Keratinocyte (primary cell): ENCODE measurements at regions not wholly inside any gene's neighbourhood (a gene's known extent, or its start where the extent isn't known, plus 50 kb on each side); places are given as distances from the start of the nearest gene placed in this dataset.

Source experiments
- DNase-seq: peaks from one replicate; pipeline ENCODE4 v3.0.0-alpha.2; 2011; ENCODE audit warnings: low read depth, missing footprints, low spot score
- FAIRE-seq: peaks from 2 replicates; lab custom pipeline; 2011; peaks lifted over from hg19 to GRCh38; lab: Jason Lieb, UNC
- H2AFZ ChIP-seq: 2 replicates; pipeline ENCODE4 v1.6.0; 2012; ENCODE audit warnings: low read length, control low read depth, inconsistent platforms; ENCODE audit not compliant: control insufficient read depth
- H3K27ac ChIP-seq: 2 replicates; pipeline ENCODE4 v1.5.1; 2011; ENCODE audit warnings: low read length; ENCODE audit not compliant: control insufficient read depth, insufficient read depth
- H3K27me3 ChIP-seq: 3 replicates; pipeline ENCODE4 v1.6.0; 2011; ENCODE audit warnings: low read length; ENCODE audit not compliant: control insufficient read depth, insufficient read depth; ENCODE audit errors: extremely low read depth
- H3K36me3 ChIP-seq, 2 experiments: 2 replicates in 1 of 2; 3 replicates in 1 of 2; pipeline ENCODE4 v1.5.1; 2011; ENCODE audit warnings: low read length in 2 of 2, mild to moderate bottlenecking in 1 of 2; ENCODE audit not compliant: control insufficient read depth in 2 of 2, insufficient read depth in 2 of 2; ENCODE audit errors: extremely low read depth in 1 of 2
- H3K4me1 ChIP-seq: 3 replicates; pipeline ENCODE4 v1.5.1; 2011; ENCODE audit warnings: low read length; ENCODE audit not compliant: control insufficient read depth, insufficient read depth; ENCODE audit errors: extremely low read depth
- H3K4me2 ChIP-seq: 3 replicates; pipeline ENCODE4 v1.6.0; 2011; ENCODE audit warnings: low read depth, low read length; ENCODE audit not compliant: control insufficient read depth, insufficient read depth; ENCODE audit errors: extremely low read depth
- H3K4me3 ChIP-seq, 3 experiments: fragments of 200-600 bp in 1 of 3; sonication (generic) in 1 of 3; 2 replicates in 2 of 3; 3 replicates in 1 of 3; pipeline ENCODE4 v1.5.1; 2011 to 2016; ENCODE audit warnings: low read length in 3 of 3, mild to moderate bottlenecking in 3 of 3, control low read depth in 2 of 3, inconsistent platforms in 1 of 3, low read depth in 1 of 3, mixed read lengths in 1 of 3, mixed run types in 1 of 3, moderate library complexity in 1 of 3; ENCODE audit not compliant: control insufficient read depth in 2 of 3, insufficient read depth in 2 of 3; ENCODE audit errors: extremely low read depth in 1 of 3
- H3K79me2 ChIP-seq: 2 replicates; pipeline ENCODE4 v1.6.0; 2012; ENCODE audit warnings: low read length; ENCODE audit not compliant: control insufficient read depth, insufficient read depth
- H3K9ac ChIP-seq: 3 replicates; pipeline ENCODE4 v1.6.0; 2011; ENCODE audit warnings: low read length; ENCODE audit not compliant: control insufficient read depth, insufficient read depth; ENCODE audit errors: extremely low read depth
- H3K9me1 ChIP-seq: 3 replicates; pipeline ENCODE4 v1.6.0; 2011; ENCODE audit warnings: low read length; ENCODE audit not compliant: control insufficient read depth, insufficient read depth; ENCODE audit errors: extremely low read depth
- H3K9me3 ChIP-seq: 2 replicates; pipeline ENCODE4 v1.5.1; 2012; ENCODE audit warnings: low read depth, low read length; ENCODE audit not compliant: control insufficient read depth
- H4K20me1 ChIP-seq: 3 replicates; pipeline ENCODE4 v1.6.0; 2011; ENCODE audit warnings: low read length; ENCODE audit not compliant: control insufficient read depth, insufficient read depth; ENCODE audit errors: extremely low read depth
- CTCF ChIP-seq, 3 experiments: IDR thresholded peaks in 1 of 3; conservative IDR thresholded peaks in 1 of 3; optimal IDR thresholded peaks in 1 of 3; 2 replicates in 2 of 3; 3 replicates in 1 of 3; pipeline versions ENCODE3 to v1.5.1; 2011; ENCODE audit warnings: low read length in 3 of 3, mild to moderate bottlenecking in 3 of 3, moderate library complexity in 2 of 3, control low read depth in 1 of 3, inconsistent platforms in 1 of 3; ENCODE audit not compliant: insufficient read depth in 2 of 3; ENCODE audit errors: extremely low read depth in 1 of 3
- EZH2 ChIP-seq: IDR thresholded peaks from one replicate; pipeline ENCODE4 v1.6.1; 2012; ENCODE audit warnings: inconsistent platforms, mild to moderate bottlenecking, low read length, moderate library complexity
- dilution Hi-C: fragments of 300-500 bp; cut with MboI; formaldehyde crosslinking; loops from one replicate; pipeline ENCODE4 v1.7.0; 2020; ENCODE audit warnings: low sequenced_read_pairs; ENCODE audit not compliant: extremely low pct_ligation_motif_present

GRCh38 chr14:42460673-42461072, 854.0 kb downstream of the LRFN5 start:
- no peaks in the 10 kb centered on the region for H4K20me1 ChIP-seq
- no peak overlapping the region for H2AFZ ChIP-seq
- no peak overlapping the region for H3K4me2 ChIP-seq
- H3K4me1 ChIP-seq = no peaks in the 10 kb centered on the region
- H3K9ac ChIP-seq = no peak overlapping the region
- H3K27ac ChIP-seq = no peak overlapping the region
- dilution Hi-C loops = no loop called here
- no peak overlapping the region for H3K4me3 ChIP-seq
- H3K79me2 ChIP-seq = no peaks in the 10 kb centered on the region
- no peak for DNase-seq
- H3K36me3 ChIP-seq = no peaks in the 10 kb centered on the region
- H3K9me3 ChIP-seq = no peaks in the 10 kb centered on the region
- H3K9me1 ChIP-seq = no peaks in the 10 kb centered on the region
- TF ChIP-seq EZH2 (no peak), CTCF (optimal IDR thresholded peaks at IDR 0.05 in 1 of 3, IDR thresholded peaks at IDR 0.05 in 1 of 3, conservative IDR thresholded peaks at IDR 0.05 in 1 of 3; ENCODE audit: extremely low read depth in 1 of 3, insufficient read depth in 2 of 3, low read length in 3 of 3) (no peak)
- no peak for FAIRE-seq
- H3K27me3 ChIP-seq = no peaks in the 10 kb centered on the region

- H3K36me3 ChIP-seq = no peaks in the 10 kb centered on the region
- no peaks in the 10 kb centered on the region for H4K20me1 ChIP-seq
- H3K9ac ChIP-seq = no peak overlapping the region
- FAIRE-seq = no peak
- no peaks in the 10 kb centered on the region for H3K9me1 ChIP-seq
- no peaks in the 10 kb centered on the region for H3K27me3 ChIP-seq
- H2AFZ ChIP-seq = no peak overlapping the region
- no peak overlapping the region for H3K27ac ChIP-seq
- dilution Hi-C loops = no loop called here
- no peak overlapping the region for H3K4me3 ChIP-seq
- H3K9me3 ChIP-seq = no peaks in the 10 kb centered on the region
- no peak for TF ChIP-seq CTCF (optimal IDR thresholded peaks at IDR 0.05 in 1 of 3, IDR thresholded peaks at IDR 0.05 in 1 of 3, conservative IDR thresholded peaks at IDR 0.05 in 1 of 3; ENCODE audit: extremely low read depth in 1 of 3, insufficient read depth in 2 of 3, low read length in 3 of 3)
- TF ChIP-seq EZH2 = no peak
- H3K4me1 ChIP-seq = no peaks in the 10 kb centered on the region
- H3K4me2 ChIP-seq = no peak overlapping the region
- DNase-seq = no peak
- no peaks in the 10 kb centered on the region for H3K79me2 ChIP-seq
Measured at GRCh38 chr14:42459171-42459685, 852.6 kb downstream of the LRFN5 start.
